ENCODE measurements at regions not wholly inside any gene's neighbourhood (a gene's known extent, or its start where the extent isn't known, plus 50 kb on each side); places are given as distances from the start of the nearest gene placed in this dataset.

DNA sequence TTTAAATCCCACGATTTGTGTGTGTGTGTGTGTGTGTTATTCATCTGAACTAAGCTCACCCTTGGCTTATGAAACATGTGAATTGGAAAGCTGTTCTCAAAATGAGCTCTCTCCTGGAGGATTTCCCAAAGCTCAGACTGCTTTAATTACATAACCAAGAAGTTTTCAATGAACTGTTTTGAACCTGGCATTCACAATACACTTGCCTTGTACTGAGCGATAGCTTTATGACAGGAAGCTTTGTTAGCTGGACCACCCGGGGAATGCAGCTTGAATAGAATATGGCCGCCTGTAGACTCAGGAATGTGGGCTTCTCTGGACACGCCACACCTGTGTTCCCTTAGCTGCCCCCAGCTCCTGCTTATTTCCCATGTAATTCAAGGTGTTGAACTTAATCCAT, 71.4 kb upstream of the PREP start:
- no peak for DNase-seq

DNA sequence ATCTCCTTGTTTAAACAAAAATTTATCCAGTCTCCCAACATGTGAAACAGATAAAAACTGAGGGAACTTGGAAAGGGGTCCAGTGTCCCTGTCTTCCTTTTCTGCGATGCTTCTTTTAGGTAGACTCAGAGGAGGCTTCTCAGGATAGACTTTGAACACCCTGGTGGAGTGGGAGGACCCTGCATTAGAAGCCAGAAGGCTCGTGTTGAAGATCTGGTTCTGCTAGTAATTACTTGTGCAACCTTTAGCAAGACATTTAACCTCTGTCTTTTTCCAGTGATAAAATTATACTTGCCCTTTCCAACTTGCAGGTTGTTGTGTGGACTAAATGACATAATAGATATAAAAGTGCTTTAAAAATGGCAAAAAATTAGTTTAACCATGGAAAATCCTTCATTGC, 67.1 kb upstream of the PREP start:
- DNase-seq: no peak

DNA sequence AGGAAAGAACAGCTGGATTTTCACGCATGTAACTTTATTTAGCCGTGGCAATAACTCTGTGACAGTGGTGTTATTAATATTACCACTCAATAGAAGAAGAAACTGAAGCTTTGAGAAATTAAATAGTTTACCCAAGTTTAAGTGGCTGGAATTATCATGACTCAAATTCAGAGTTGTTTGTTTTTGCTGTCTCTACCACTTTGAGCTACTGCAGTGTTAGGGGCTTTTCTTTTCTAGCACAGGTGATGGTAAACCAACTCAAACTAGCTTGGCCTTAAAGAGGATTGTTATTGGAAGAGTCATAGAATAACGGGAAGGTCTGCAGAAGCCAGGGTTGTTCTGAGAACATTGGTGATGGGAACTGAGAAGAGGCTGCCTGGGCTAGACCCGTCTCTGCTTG, 66.0 kb upstream of the PREP start:
- DNase-seq: no peak

DNA sequence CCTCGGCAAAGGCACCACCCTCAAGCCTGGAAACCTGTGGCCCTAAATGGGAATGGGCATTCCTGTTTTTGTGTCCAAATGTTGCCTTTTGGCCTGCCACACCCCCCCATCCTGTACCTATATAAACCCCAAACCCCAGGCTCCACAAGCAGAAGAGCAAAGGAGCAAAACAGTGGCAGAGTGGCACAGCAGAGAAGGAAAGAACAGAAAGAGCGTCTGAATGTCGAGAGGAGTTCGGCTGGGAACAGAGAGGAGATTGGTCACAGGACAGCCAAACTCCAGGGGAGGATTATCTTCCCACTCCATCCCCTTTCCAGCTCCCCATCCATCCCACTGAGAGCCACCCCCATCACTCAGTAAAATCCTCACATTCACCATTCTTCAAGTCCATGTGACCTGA, 58.0 kb upstream of the PREP start:
- DNase-seq: no peak

DNA sequence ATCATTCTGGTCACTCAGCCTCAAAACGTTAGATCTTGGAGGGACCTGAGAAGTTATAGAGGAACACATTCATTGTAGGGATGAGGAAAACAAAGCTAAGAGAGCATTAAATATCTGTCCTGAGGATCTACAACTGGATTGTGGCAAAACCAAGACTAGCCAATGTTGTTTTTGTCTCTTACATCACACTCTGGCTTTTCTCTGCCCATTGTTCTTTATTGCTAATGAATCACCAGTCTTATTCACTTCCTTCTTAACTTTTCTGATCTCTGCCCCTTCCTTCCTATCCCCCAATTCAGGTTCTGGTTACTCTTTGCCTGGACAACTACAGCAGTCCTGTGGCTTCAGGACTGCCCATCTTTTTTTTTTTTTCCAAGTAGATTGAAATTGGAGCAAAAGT, 57.0 kb upstream of the PREP start:
- no peak for DNase-seq

DNA sequence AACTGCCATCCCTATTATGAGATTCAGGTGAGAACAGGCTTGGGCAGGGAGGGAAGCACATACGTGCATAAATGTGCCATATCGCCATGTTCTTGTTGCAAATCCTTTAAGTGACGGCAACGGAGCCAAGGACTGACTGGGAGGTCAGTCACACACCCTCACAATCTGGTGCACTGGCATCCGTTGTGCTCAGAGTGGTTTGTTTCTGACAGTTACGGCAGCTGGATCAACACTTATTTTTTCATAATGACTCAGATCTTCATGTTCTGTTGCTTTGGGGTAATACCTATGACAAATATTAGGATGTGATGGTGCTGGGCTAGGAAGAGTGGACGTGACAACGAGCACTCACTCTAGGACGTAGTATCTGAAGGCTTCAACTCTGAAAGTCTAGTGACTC, 56.2 kb upstream of the PREP start:
- peak; percentile 1 to 19 for DNase-seq

DNA sequence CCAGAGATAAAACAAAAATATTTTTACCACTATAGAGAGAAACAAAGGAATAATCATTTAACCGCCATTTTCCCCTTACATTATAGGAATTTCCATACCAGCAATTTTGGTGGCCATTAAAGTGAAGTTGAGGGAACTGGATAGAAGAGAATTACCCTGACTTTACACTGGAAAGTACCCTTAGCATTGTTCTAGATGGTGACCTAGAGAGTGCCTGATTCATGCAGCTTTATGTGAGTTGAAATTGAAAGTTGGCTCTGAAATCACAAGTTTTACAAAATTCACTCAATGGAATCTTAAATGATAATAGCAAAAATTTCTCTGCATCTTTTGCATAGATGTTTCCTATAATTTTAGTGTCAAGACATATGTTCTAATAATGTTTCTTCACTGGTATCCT, 55.7 kb upstream of the PREP start:
- no peak for DNase-seq

DNA sequence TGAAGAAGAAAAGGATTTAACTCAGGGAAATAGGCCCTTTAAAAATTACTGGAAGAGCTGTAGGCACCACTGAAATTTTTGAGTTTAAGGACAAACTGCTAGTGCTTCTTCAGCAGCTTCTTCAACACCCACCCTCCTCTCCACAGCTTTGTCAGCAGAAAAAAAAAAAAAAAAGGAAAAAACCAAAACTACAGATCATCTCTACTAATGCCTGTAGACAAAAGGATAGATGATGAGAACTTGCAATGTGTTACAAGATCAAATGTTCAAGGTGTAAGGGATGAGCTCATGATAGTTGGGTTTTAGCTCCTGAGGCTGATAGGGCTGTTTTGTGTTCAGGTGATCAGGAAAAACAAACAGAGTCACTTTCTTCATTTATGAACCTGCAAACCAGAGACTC, 55.2 kb upstream of the PREP start:
- DNase-seq: no peak

DNA sequence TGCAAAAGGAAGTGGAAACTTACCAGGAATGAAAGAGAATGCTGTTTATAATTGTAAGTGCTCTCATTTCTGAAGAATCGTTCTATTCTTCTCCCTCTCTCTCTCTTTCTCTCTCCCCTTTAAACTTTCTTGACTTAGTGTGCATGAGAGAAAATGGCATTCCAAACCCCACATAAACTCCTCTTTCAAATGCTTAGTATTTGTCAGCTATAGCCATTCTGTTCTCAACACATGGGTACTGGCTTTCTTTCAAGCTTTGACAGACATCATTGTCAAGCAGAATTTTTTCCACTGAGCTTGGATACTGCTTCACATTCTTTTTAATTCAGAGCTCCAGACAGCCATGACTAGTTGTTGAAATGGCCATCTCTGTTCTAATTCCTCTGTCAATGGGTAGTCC, 51.1 kb upstream of the PREP start:
- DNase-seq: no peak

DNA sequence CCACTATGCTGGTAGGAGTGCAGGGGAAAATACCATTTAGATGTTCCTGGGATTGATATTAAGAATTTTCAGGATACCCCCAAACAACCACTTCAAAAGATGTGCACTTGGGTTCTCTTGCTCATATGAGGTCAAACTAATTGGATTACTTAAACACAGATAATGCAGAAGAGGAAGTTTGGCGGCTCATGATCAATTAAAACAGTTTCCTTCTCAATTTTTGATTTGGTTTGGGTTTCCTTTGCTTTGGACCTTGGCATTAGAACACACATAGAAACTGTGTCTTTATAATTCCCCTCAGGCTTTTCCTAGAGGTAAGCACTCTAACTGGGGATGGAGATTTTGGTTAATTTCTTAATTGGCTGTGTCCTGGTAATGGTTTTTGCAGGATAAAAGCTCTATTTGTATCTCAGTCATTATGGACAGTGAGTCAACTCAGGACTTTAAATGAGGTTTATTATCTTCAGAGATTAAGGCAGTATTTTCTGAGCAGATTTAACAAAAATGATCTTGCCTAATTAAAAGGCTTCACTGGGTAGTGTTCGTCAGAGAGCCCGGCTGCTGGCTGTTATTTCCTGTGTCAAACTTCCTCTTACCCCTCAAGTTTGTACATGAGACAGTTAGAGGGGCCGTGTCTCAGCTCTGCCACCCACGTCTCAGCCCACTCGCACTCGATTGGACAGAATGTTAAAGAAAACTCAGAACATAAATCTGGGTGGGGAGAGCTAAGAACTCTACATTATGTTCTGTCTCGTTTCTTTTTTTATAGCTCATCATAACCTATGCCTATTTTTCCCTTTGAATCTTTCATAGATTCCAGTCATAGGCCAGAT, 50.3 kb upstream of the PREP start:
- DNase-seq: no peak
